ENCODE measurements at regions not wholly inside any gene's neighbourhood (a gene's known extent, or its start where the extent isn't known, plus 50 kb on each side); places are given as distances from the start of the nearest gene placed in this dataset.

DNA sequence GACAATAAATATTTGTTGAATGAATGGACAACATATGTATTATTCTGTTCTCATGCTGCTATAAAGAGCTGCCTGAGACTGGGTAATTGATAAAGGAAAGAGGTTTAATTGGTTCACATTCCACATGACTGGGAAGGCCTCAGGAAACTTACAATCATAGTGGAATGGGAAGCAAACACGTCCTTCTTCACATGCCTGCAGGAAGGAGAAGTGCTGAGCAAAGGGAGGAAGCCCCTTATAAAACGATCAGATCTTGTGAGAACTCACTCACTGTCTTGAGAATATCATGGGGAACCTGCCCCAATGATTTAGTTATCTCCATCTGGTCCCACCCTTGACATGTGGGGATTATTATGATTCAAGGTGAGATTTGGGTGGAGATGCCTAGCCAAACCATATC, 233.9 kb upstream of the AADAT start:
- Histone ChIP-seq H3K27me3 (ENCODE audit: insufficient read depth) (no peaks in the 10 kb centered on the region), H3F3A (replicated peaks; ENCODE audit: low read depth) (no peaks in the 10 kb centered on the region), H3K79me2 (replicated peaks; ENCODE audit: insufficient read depth) (no peaks in the 10 kb centered on the region), H3K4me1 (ENCODE audit: insufficient read depth) (no peaks in the 10 kb centered on the region), H3K36me3 (ENCODE audit: insufficient read depth) (no peaks in the 10 kb centered on the region), H3K4me2 (no peak overlapping the region), H3K9me2 (ENCODE audit: insufficient read depth) (peaks cover 4% of the 10 kb centered on the region; the same call in 1 of the 2 replicates), H2AFZ (no peak overlapping the region), H3K4me3 (no peak overlapping the region), H3K27ac (ENCODE audit: low read depth) (no peak overlapping the region), H4K20me1 (replicated peaks; ENCODE audit: insufficient read depth) (no peaks in the 10 kb centered on the region)
- TF ChIP-seq, protein P1, sequence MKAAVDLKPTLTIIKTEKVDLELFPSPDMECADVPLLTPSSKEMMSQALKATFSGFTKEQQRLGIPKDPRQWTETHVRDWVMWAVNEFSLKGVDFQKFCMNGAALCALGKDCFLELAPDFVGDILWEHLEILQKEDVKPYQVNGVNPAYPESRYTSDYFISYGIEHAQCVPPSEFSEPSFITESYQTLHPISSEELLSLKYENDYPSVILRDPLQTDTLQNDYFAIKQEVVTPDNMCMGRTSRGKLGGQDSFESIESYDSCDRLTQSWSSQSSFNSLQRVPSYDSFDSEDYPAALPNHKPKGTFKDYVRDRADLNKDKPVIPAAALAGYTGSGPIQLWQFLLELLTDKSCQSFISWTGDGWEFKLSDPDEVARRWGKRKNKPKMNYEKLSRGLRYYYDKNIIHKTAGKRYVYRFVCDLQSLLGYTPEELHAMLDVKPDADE (IDR thresholded peaks at IDR 0.05): no peak
- TF ChIP-seq, protein P2, sequence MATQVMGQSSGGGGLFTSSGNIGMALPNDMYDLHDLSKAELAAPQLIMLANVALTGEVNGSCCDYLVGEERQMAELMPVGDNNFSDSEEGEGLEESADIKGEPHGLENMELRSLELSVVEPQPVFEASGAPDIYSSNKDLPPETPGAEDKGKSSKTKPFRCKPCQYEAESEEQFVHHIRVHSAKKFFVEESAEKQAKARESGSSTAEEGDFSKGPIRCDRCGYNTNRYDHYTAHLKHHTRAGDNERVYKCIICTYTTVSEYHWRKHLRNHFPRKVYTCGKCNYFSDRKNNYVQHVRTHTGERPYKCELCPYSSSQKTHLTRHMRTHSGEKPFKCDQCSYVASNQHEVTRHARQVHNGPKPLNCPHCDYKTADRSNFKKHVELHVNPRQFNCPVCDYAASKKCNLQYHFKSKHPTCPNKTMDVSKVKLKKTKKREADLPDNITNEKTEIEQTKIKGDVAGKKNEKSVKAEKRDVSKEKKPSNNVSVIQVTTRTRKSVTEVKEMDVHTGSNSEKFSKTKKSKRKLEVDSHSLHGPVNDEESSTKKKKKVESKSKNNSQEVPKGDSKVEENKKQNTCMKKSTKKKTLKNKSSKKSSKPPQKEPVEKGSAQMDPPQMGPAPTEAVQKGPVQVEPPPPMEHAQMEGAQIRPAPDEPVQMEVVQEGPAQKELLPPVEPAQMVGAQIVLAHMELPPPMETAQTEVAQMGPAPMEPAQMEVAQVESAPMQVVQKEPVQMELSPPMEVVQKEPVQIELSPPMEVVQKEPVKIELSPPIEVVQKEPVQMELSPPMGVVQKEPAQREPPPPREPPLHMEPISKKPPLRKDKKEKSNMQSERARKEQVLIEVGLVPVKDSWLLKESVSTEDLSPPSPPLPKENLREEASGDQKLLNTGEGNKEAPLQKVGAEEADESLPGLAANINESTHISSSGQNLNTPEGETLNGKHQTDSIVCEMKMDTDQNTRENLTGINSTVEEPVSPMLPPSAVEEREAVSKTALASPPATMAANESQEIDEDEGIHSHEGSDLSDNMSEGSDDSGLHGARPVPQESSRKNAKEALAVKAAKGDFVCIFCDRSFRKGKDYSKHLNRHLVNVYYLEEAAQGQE (IDR thresholded peaks at IDR 0.05; ENCODE audit: unreplicated experiment): no peak
- TF ChIP-seq, protein P3, sequence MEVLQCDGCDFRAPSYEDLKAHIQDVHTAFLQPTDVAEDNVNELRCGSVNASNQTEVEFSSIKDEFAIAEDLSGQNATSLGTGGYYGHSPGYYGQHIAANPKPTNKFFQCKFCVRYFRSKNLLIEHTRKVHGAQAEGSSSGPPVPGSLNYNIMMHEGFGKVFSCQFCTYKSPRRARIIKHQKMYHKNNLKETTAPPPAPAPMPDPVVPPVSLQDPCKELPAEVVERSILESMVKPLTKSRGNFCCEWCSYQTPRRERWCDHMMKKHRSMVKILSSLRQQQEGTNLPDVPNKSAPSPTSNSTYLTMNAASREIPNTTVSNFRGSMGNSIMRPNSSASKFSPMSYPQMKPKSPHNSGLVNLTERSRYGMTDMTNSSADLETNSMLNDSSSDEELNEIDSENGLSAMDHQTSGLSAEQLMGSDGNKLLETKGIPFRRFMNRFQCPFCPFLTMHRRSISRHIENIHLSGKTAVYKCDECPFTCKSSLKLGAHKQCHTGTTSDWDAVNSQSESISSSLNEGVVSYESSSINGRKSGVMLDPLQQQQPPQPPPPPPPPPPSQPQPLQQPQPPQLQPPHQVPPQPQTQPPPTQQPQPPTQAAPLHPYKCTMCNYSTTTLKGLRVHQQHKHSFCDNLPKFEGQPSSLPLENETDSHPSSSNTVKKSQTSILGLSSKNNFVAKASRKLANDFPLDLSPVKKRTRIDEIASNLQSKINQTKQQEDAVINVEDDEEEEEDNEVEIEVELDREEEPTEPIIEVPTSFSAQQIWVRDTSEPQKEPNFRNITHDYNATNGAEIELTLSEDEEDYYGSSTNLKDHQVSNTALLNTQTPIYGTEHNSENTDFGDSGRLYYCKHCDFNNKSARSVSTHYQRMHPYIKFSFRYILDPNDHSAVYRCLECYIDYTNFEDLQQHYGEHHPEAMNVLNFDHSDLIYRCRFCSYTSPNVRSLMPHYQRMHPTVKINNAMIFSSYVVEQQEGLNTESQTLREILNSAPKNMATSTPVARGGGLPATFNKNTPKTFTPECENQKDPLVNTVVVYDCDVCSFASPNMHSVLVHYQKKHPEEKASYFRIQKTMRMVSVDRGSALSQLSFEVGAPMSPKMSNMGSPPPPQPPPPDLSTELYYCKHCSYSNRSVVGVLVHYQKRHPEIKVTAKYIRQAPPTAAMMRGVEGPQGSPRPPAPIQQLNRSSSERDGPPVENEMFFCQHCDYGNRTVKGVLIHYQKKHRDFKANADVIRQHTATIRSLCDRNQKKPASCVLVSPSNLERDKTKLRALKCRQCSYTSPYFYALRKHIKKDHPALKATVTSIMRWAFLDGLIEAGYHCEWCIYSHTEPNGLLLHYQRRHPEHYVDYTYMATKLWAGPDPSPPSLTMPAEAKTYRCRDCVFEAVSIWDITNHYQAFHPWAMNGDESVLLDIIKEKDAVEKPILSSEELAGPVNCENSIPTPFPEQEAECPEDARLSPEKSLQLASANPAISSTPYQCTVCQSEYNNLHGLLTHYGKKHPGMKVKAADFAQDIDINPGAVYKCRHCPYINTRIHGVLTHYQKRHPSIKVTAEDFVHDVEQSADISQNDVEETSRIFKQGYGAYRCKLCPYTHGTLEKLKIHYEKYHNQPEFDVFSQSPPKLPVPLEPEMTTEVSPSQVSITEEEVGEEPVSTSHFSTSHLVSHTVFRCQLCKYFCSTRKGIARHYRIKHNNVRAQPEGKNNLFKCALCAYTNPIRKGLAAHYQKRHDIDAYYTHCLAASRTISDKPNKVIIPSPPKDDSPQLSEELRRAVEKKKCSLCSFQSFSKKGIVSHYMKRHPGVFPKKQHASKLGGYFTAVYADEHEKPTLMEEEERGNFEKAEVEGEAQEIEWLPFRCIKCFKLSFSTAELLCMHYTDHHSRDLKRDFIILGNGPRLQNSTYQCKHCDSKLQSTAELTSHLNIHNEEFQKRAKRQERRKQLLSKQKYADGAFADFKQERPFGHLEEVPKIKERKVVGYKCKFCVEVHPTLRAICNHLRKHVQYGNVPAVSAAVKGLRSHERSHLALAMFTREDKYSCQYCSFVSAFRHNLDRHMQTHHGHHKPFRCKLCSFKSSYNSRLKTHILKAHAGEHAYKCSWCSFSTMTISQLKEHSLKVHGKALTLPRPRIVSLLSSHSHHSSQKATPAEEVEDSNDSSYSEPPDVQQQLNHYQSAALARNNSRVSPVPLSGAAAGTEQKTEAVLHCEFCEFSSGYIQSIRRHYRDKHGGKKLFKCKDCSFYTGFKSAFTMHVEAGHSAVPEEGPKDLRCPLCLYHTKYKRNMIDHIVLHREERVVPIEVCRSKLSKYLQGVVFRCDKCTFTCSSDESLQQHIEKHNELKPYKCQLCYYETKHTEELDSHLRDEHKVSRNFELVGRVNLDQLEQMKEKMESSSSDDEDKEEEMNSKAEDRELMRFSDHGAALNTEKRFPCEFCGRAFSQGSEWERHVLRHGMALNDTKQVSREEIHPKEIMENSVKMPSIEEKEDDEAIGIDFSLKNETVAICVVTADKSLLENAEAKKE (CRISPR knock-in tag; IDR thresholded peaks at IDR 0.05): no peak
- no peak for TF ChIP-seq NANOG (IDR thresholded peaks at IDR 0.05; ENCODE audit: borderline replicate concordance)
- no peak for TF ChIP-seq JUNB (IDR thresholded peaks at IDR 0.05; ENCODE audit: unreplicated experiment)
- no peak for TF ChIP-seq ZNF331 (CRISPR knock-in tag; IDR thresholded peaks at IDR 0.05; ENCODE audit: low read depth)
- H3K4me3 Mint-ChIP-seq: no peak overlapping the region
- peaks cover 34% of the 10 kb centered on the region for H3K9me3 Mint-ChIP-seq
- H3K27me3 Mint-ChIP-seq (ENCODE audit: insufficient read depth, low read depth, poor library complexity): no peaks in the 10 kb centered on the region
- no peak for ATAC-seq
- no peaks in the 10 kb centered on the region for H3K4me1 Mint-ChIP-seq
- no peak overlapping the region for H3K27ac Mint-ChIP-seq
- H3K36me3 Mint-ChIP-seq (ENCODE audit: low read depth): peaks cover 3% of the 10 kb centered on the region; the same call in 1 of the 3 replicates
- DNase-seq (ENCODE audit: low spot score): no peak

All from GM23338 (cell line).